Skeletal muscle tissue (tissue), 3 donors: ENCODE measurements at regions not wholly inside any gene's neighbourhood (a gene's known extent, or its start where the extent isn't known, plus 50 kb on each side); places are given as distances from the start of the nearest gene placed in this dataset.
"Not testable (repeated sequence)": the region's sequence is repeated elsewhere in the genome, so short reads cannot be mapped to it uniquely, and the experiment has no call there.

Source experiments
- H3K27ac ChIP-seq: one replicate; pipeline ENCODE4 v1.7.0; 2013; ENCODE audit warnings: mild to moderate bottlenecking, low read depth, low read length, inconsistent platforms
- H3K27me3 ChIP-seq, 3 donors: one replicate each; pipeline ENCODE4 v1.7.0; 2013; ENCODE audit warnings: low read length in 3 of 3; ENCODE audit not compliant: control insufficient read depth in 3 of 3, insufficient read depth in 3 of 3
- H3K36me3 ChIP-seq, 3 donors: one replicate each; pipeline ENCODE4 v1.7.0; 2013; ENCODE audit warnings: low read length in 3 of 3; ENCODE audit not compliant: control insufficient read depth in 3 of 3, insufficient read depth in 3 of 3
- H3K4me1 ChIP-seq, 3 donors: one replicate each; pipeline ENCODE4 v1.7.0; 2013; ENCODE audit warnings: low read length in 3 of 3, mild to moderate bottlenecking in 3 of 3; ENCODE audit not compliant: control insufficient read depth in 3 of 3, insufficient read depth in 3 of 3
- H3K4me3 ChIP-seq, 3 donors: one replicate each; pipeline ENCODE4 v1.7.0; 2013; ENCODE audit warnings: low read length in 3 of 3
- H3K9ac ChIP-seq, 3 donors: one replicate each; pipeline ENCODE4 v1.7.0; 2013; ENCODE audit warnings: low read length in 3 of 3, mild to moderate bottlenecking in 3 of 3, moderate library complexity in 2 of 3, low read depth in 1 of 3
- H3K9me3 ChIP-seq, 3 donors: one replicate each; pipeline ENCODE4 v1.7.0; 2013; ENCODE audit warnings: low read length in 3 of 3; ENCODE audit not compliant: control insufficient read depth in 3 of 3
- donor health status: Osteomylitis.

GRCh38 chr20:53822534-53822933, 228.9 kb upstream of the ZNF217 start:
- no peaks in the 10 kb centered on the region for H3K27me3 ChIP-seq
- no peak overlapping the region for H3K4me3 ChIP-seq
- H3K4me1 ChIP-seq: peaks cover 0 to 2% (median 0%) of the 10 kb centered on the region in 3 donors
- no peaks in the 10 kb centered on the region for H3K36me3 ChIP-seq
- no peaks in the 10 kb centered on the region for H3K9me3 ChIP-seq
- H3K9ac ChIP-seq: no peak overlapping the region
- no peak overlapping the region for H3K27ac ChIP-seq

DNA sequence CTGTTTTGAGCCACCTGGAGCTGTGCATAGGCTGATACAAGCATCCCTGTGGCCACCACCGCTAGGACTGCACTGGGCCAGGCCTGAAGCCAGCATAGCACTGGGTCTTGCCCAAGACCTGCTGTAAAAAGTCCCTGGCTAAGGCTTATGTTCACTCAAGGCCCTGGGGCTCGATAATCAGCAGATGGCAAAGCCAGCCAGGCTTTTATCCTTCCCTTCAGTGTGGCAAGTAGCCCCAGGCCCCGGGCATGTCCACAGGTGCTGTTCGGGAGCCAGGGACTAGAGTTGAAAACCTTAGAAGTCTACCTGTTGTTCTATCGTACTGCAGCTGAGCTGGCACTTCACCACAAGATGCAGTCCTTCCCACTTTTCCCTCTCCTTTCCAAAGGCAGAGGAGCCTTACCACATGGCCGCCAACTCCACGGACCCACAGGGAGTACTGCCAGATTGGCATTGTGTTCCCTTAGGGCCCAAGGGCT, 226.4 kb upstream of the ZNF217 start:
- Histone ChIP-seq H3K27ac (no peak overlapping the region), H3K9me3 (no peaks in the 10 kb centered on the region), H3K36me3 (no peaks in the 10 kb centered on the region), H3K4me1 (no peaks in the 10 kb centered on the region), H3K4me3 (no peak overlapping the region), H3K27me3 (no peaks in the 10 kb centered on the region), H3K9ac (no peak overlapping the region)

GRCh38 chr20:53818457-53819177, 225.0 kb upstream of the ZNF217 start:
- H3K27me3 ChIP-seq: no peaks in the 10 kb centered on the region
- no peaks in the 10 kb centered on the region for H3K9me3 ChIP-seq
- no peak overlapping the region for H3K9ac ChIP-seq
- no peaks in the 10 kb centered on the region for H3K36me3 ChIP-seq
- no peak overlapping the region for H3K27ac ChIP-seq
- H3K4me3 ChIP-seq: no peak overlapping the region
- H3K4me1 ChIP-seq: no peaks in the 10 kb centered on the region

DNA sequence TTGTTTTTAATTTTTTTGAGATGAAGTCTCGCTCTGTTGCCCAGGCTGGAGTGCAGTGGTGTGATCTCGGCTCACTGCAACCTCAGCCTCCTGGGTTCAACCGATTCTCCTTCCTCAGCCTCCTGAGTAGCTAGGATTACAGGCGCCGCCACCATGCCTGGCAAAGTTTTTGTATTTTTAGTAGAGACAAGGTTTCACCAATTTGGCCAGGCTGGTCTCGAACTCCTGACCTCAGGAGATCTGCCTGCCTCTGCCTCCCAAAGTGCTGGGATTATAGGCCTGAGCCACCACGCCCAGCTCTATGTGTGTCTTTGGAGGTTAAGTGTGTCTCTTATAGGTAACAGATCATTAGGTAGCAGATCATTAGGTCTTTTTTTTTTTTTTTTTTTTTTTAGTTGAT, 223.9 kb upstream of the ZNF217 start:
- not testable (repeated sequence) for H3K9me3 ChIP-seq, H3K36me3 ChIP-seq, H3K4me1 ChIP-seq, H3K27ac ChIP-seq, H3K4me3 ChIP-seq, H3K27me3 ChIP-seq, H3K9ac ChIP-seq

- Histone ChIP-seq H3K4me1 (no peaks in the 10 kb centered on the region), H3K27ac (no peak overlapping the region), H3K4me3 (no peak overlapping the region), H3K36me3 (no peaks in the 10 kb centered on the region), H3K9ac (no peak overlapping the region), H3K9me3 (no peaks in the 10 kb centered on the region), H3K27me3 (no peaks in the 10 kb centered on the region)
These were observed 223.3 kb upstream of the ZNF217 start for GRCh38 chr20:53816872-53817398.

DNA sequence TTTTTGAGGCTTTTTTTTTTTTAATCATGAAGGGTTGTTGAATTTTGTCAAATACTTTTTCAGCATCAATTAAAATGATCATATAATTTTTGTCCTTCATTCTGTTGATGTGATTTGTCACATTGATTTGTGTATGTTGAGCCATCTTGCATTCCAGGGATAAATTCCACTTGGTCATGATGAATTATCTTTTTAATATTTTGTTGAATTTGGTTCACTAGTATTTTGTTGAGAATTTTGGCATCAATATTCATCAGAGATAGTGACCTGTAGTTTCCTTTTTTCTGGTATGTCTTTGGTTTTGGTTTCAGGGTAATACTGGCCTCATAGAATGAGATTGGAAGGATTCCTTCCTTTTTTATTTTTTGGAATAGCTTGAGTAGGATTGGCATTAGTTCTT, 221.9 kb upstream of the ZNF217 start:
- Histone ChIP-seq H3K27me3 (no peaks in the 10 kb centered on the region), H3K4me3 (no peak overlapping the region), H3K9ac (no peak overlapping the region), H3K27ac (no peak overlapping the region), H3K9me3 (no peaks in the 10 kb centered on the region), H3K4me1 (no peaks in the 10 kb centered on the region), H3K36me3 (no peaks in the 10 kb centered on the region)

- no peaks in the 10 kb centered on the region for H3K4me1 ChIP-seq
- H3K27ac ChIP-seq: no peak overlapping the region
- H3K4me3 ChIP-seq: no peak overlapping the region
- H3K36me3 ChIP-seq: no peaks in the 10 kb centered on the region
- H3K9me3 ChIP-seq: no peaks in the 10 kb centered on the region
- no peak overlapping the region for H3K9ac ChIP-seq
- no peaks in the 10 kb centered on the region for H3K27me3 ChIP-seq
These were observed 220.4 kb upstream of the ZNF217 start for GRCh38 chr20:53814060-53814459.

GRCh38 chr20:53813636-53814035, 220.0 kb upstream of the ZNF217 start:
- no peaks in the 10 kb centered on the region for H3K27me3 ChIP-seq

DNA sequence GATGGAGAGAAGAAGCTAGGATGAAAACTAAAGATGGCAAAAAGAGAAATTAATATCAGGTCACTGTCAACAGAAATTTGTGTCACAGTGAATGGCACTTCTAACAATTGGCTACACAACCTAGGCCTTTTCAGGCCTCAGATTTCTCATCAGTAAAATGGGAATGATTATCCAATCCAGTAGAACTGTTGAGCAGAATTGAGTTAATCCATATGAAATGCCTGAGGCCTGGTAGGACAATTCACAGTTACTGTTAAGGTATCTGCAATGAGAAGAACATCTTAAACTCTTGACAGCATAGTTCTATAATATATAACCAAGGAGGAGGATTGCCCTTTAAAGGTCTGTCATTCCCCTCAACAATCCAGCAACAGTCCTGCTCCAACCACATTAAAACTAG, 217.9 kb upstream of the ZNF217 start:
- Histone ChIP-seq H3K9ac (no peak overlapping the region), H3K9me3 (no peaks in the 10 kb centered on the region), H3K4me1 (no peaks in the 10 kb centered on the region), H3K27me3 (no peaks in the 10 kb centered on the region), H3K27ac (no peak overlapping the region), H3K4me3 (no peak overlapping the region), H3K36me3 (no peaks in the 10 kb centered on the region)

More at GRCh38 chr20:53813636-53814035, 220.0 kb upstream of the ZNF217 start:
- H3K4me3 ChIP-seq: no peak overlapping the region
- no peaks in the 10 kb centered on the region for H3K36me3 ChIP-seq
- no peaks in the 10 kb centered on the region for H3K9me3 ChIP-seq
- H3K27ac ChIP-seq: no peak overlapping the region
- no peaks in the 10 kb centered on the region for H3K4me1 ChIP-seq
- no peak overlapping the region for H3K9ac ChIP-seq

DNA sequence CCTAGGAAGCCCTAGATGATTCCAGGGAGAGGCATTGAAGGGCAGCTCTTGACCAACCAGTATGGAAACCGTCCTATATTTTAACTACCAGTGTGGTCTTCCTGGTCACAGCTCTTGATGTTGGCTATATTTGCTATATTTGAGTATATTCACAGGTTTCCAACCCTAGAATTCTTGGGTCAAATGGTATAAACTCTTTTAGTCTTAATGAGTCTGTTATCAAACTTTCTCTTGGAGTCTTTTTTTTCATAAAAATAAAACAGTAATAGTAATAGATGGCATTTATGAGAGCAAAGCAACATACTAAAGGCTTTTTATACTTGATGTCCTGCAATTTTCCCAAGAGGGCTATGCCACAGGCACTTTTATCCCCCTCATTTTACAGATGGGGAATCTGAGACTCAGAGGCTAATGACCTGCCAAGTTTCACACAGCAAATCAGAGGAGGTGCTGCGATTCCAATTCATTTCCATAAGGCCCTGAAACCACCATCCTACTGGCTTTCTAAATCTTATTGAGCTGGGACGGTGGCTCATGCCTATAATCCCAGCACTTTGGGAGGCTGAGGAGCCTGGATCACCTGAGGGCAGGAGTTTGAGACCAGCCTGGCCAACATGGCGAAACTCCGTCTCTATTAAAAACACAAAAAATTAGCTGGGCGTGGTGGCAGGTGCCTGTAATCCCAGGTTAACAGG, 217.2 kb upstream of the ZNF217 start:
- H3K4me3 ChIP-seq: no peak overlapping the region
- no peaks in the 10 kb centered on the region for H3K27me3 ChIP-seq
- H3K27ac ChIP-seq: no peak overlapping the region
- H3K9me3 ChIP-seq: no peaks in the 10 kb centered on the region
- no peaks in the 10 kb centered on the region for H3K36me3 ChIP-seq
- no peak overlapping the region for H3K9ac ChIP-seq
- H3K4me1 ChIP-seq: no peaks in the 10 kb centered on the region
